ENCODE measurements at regions not wholly inside any gene's neighbourhood (a gene's known extent, or its start where the extent isn't known, plus 50 kb on each side); places are given as distances from the start of the nearest gene placed in this dataset.

GRCh38 chr12:25337916-25338315, 87.2 kb upstream of the KRAS start:
- TF ChIP-seq RFX1 (IDR thresholded peaks at IDR 0.05) (no peak), POLR2A (conservative IDR thresholded peaks at IDR 0.05) (no peak), POLR2AphosphoS5 (IDR thresholded peaks at IDR 0.05; ENCODE audit: control insufficient read depth, insufficient read depth, low read depth, low read length) (no peak), TRIM28 (IDR thresholded peaks at IDR 0.05) (no peak), SPI1 (IDR thresholded peaks at IDR 0.05; ENCODE audit: borderline replicate concordance, low read depth, low read length) (no peak), U2AF2 (optimal IDR thresholded peaks at IDR 0.05; ENCODE audit: low read depth, low read length) (no peak), RAD51 (IDR thresholded peaks at IDR 0.05; ENCODE audit: borderline replicate concordance, low read depth) (no peak), HMGXB4 (CRISPR knock-in tag; IDR thresholded peaks at IDR 0.05) (no peak), CREB5 (CRISPR knock-in tag; IDR thresholded peaks at IDR 0.05) (no peak), ZNF133 (CRISPR knock-in tag; IDR thresholded peaks at IDR 0.05) (no peak), CC2D1A (IDR thresholded peaks at IDR 0.05) (no peak)
- TF ChIP-seq, protein P1, sequence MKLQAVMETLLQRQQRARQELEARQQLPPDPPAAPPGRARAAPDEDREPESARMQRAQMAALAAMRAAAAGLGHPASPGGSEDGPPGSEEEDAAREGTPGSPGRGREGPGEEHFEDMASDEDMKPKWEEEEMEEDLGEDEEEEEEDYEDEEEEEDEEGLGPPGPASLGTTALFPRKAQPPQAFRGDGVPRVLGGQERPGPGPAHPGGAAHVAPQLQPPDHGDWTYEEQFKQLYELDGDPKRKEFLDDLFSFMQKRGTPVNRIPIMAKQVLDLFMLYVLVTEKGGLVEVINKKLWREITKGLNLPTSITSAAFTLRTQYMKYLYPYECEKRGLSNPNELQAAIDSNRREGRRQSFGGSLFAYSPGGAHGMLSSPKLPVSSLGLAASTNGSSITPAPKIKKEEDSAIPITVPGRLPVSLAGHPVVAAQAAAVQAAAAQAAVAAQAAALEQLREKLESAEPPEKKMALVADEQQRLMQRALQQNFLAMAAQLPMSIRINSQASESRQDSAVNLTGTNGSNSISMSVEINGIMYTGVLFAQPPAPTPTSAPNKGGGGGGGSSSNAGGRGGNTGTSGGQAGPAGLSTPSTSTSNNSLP (IDR thresholded peaks at IDR 0.05; ENCODE audit: borderline replicate concordance, low read depth, low read length), result no peak
- TF ChIP-seq, protein P2, sequence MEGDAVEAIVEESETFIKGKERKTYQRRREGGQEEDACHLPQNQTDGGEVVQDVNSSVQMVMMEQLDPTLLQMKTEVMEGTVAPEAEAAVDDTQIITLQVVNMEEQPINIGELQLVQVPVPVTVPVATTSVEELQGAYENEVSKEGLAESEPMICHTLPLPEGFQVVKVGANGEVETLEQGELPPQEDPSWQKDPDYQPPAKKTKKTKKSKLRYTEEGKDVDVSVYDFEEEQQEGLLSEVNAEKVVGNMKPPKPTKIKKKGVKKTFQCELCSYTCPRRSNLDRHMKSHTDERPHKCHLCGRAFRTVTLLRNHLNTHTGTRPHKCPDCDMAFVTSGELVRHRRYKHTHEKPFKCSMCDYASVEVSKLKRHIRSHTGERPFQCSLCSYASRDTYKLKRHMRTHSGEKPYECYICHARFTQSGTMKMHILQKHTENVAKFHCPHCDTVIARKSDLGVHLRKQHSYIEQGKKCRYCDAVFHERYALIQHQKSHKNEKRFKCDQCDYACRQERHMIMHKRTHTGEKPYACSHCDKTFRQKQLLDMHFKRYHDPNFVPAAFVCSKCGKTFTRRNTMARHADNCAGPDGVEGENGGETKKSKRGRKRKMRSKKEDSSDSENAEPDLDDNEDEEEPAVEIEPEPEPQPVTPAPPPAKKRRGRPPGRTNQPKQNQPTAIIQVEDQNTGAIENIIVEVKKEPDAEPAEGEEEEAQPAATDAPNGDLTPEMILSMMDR (IDR thresholded peaks at IDR 0.05 in 2 of 3, conservative IDR thresholded peaks at IDR 0.05 in 1 of 3; ENCODE audit: insufficient read depth in 2 of 3, low read depth in 1 of 3, low read length in 3 of 3), result no peak
- TF ChIP-seq, protein P3, sequence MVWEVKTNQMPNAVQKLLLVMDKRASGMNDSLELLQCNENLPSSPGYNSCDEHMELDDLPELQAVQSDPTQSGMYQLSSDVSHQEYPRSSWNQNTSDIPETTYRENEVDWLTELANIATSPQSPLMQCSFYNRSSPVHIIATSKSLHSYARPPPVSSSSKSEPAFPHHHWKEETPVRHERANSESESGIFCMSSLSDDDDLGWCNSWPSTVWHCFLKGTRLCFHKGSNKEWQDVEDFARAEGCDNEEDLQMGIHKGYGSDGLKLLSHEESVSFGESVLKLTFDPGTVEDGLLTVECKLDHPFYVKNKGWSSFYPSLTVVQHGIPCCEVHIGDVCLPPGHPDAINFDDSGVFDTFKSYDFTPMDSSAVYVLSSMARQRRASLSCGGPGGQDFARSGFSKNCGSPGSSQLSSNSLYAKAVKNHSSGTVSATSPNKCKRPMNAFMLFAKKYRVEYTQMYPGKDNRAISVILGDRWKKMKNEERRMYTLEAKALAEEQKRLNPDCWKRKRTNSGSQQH (CRISPR knock-in tag; IDR thresholded peaks at IDR 0.05), result no peak
